ENCODE measurements at regions not wholly inside any gene's neighbourhood (a gene's known extent, or its start where the extent isn't known, plus 50 kb on each side); places are given as distances from the start of the nearest gene placed in this dataset.

DNA sequence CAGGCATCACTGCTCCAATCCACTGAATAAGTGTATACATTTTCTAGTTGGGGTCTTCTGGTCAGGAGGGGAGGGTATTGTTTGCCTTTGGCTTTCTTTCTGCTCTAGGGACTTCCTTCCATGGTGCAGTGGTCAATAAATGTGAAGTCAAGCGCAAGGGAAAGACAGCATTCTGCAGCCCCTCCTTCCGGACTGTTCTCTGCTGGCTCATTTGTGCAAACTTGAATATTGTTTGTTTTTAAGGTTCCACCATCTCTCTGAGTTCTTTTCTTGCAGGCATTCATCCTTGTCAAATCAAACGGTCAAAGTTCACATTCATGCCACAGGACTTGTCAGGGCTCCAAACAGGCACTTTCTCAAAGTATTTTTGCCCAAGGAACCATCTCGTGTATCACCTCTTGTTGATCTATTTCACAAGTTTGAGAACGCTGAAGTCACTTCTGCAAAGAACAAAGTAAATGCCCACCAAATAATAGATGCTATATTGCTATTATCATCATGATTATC is 205.6 kb upstream of the KAZN start:
- WGBS (ENCODE audit: low lambda C conversion rate, missing lambda C conversion rate): 80% methylated on average over 5 of the region's 5 CpGs
- Histone ChIP-seq H3K27ac (no peak overlapping the region), H3K27me3 (no peaks in the 10 kb centered on the region), H3K79me2 (no peaks in the 10 kb centered on the region), H3K9me2 (replicated peaks; ENCODE audit: insufficient read depth) (no peaks in the 10 kb centered on the region), H2AFZ (no peak overlapping the region), H3K9me3 (ENCODE audit: low read depth) (no peaks in the 10 kb centered on the region), H3K4me2 (no peak overlapping the region), H3K4me3 (no peak overlapping the region), H3K36me3 (replicated peaks; ENCODE audit: insufficient read depth, low read depth) (no peaks in the 10 kb centered on the region), H4K20me1 (ENCODE audit: insufficient read depth, poor library complexity, severe bottlenecking) (no peaks in the 10 kb centered on the region), H3K4me1 (ENCODE audit: insufficient read depth) (no peaks in the 10 kb centered on the region)
- no peak for TF ChIP-seq EZH2phosphoT487 (IDR thresholded peaks at IDR 0.05; ENCODE audit: low read depth, severe bottlenecking, unreplicated experiment)
- TF ChIP-seq, protein P1, sequence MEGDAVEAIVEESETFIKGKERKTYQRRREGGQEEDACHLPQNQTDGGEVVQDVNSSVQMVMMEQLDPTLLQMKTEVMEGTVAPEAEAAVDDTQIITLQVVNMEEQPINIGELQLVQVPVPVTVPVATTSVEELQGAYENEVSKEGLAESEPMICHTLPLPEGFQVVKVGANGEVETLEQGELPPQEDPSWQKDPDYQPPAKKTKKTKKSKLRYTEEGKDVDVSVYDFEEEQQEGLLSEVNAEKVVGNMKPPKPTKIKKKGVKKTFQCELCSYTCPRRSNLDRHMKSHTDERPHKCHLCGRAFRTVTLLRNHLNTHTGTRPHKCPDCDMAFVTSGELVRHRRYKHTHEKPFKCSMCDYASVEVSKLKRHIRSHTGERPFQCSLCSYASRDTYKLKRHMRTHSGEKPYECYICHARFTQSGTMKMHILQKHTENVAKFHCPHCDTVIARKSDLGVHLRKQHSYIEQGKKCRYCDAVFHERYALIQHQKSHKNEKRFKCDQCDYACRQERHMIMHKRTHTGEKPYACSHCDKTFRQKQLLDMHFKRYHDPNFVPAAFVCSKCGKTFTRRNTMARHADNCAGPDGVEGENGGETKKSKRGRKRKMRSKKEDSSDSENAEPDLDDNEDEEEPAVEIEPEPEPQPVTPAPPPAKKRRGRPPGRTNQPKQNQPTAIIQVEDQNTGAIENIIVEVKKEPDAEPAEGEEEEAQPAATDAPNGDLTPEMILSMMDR (IDR thresholded peaks at IDR 0.05; ENCODE audit: poor library complexity): no peak
- no peak for TF ChIP-seq EZH2 (IDR thresholded peaks at IDR 0.05; ENCODE audit: borderline replicate concordance)
- no peak for DNase-seq (ENCODE audit: low spot score)

DNA sequence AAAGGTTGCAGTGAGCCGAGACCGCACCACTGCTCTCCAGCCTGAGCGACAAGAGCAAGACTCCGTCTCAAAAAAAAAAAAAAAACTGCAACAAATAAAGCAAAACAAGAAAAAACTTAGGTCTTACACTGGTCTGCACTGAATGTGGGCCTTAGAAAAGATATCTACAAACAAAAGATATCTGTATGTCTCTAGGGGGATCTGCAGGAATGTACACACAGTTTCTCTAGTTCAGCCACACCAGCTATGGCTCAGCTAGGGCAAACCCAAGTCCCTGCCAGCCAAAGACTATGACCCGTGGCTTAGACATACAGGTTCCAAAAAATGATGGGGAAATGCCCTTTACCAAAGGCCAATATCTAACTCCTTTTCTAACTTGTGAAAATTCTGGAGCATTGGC is 202.4 kb upstream of the KAZN start:
- no peak overlapping the region for H3K27ac ChIP-seq
- no peaks in the 10 kb centered on the region for H3K27me3 ChIP-seq
- H3K9me2 ChIP-seq (replicated peaks; ENCODE audit: insufficient read depth): no peaks in the 10 kb centered on the region
- no peak overlapping the region for H2AFZ ChIP-seq
- H3K9me3 ChIP-seq (ENCODE audit: low read depth): no peaks in the 10 kb centered on the region
- H3K36me3 ChIP-seq (replicated peaks; ENCODE audit: insufficient read depth, low read depth): no peaks in the 10 kb centered on the region
- no peak for DNase-seq (ENCODE audit: low spot score)
- no peak overlapping the region for H3K4me3 ChIP-seq
- no peak overlapping the region for H3K4me2 ChIP-seq
- H4K20me1 ChIP-seq (ENCODE audit: insufficient read depth, poor library complexity, severe bottlenecking): no peaks in the 10 kb centered on the region
- WGBS (ENCODE audit: low lambda C conversion rate, missing lambda C conversion rate): 96% methylated on average over 5 of the region's 5 CpGs
- no peaks in the 10 kb centered on the region for H3K79me2 ChIP-seq
- no peak for TF ChIP-seq EZH2 (IDR thresholded peaks at IDR 0.05; ENCODE audit: borderline replicate concordance)
- TF ChIP-seq, protein P1 (IDR thresholded peaks at IDR 0.05; ENCODE audit: poor library complexity): no peak
- TF ChIP-seq EZH2phosphoT487 (IDR thresholded peaks at IDR 0.05; ENCODE audit: low read depth, severe bottlenecking, unreplicated experiment): no peak
- H3K4me1 ChIP-seq (ENCODE audit: insufficient read depth): no peaks in the 10 kb centered on the region

DNA sequence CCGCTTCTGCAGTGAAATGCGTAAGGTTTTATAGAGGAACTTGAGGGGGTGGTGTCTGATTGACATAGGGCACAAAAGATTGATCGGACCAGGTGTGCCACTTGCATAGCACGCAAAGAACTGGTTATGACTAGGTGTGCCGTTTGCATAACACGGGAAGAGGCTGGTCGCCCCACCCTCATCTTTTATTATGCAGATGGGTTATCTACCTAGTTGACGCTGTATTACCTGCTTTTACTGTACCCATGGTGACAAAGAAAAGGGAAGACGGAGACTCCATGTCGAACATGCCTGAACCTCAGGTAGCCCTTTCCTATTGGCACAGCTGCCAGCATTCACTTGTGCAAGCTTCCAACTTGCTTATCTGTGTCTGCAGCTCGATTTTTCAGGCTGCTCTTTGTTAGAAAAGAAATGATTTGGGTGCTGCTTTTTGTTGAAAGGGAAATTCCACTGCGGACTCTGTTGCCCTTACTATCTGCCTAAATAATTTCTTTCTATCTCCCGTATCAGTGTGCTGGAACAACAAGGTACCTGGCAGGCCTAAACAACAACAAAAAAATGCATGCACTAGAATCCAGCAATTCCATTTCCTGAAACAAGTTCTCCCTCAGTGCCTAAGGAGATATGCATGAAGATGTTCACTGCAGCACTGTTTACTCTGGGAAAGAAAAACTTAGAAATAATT is 194.4 kb upstream of the KAZN start:
- 84% methylated on average over 13 of the region's 13 CpGs for WGBS (ENCODE audit: low lambda C conversion rate, missing lambda C conversion rate)
- H3K36me3 ChIP-seq (replicated peaks; ENCODE audit: insufficient read depth, low read depth): no peaks in the 10 kb centered on the region
- H3K4me1 ChIP-seq (ENCODE audit: insufficient read depth): no peaks in the 10 kb centered on the region
- TF ChIP-seq, protein P1 (IDR thresholded peaks at IDR 0.05; ENCODE audit: poor library complexity): no peak
- TF ChIP-seq EZH2phosphoT487 (IDR thresholded peaks at IDR 0.05; ENCODE audit: low read depth, severe bottlenecking, unreplicated experiment) (no peak), EZH2 (IDR thresholded peaks at IDR 0.05; ENCODE audit: borderline replicate concordance) (no peak)
- H3K4me2 ChIP-seq: no peak overlapping the region
- H3K27ac ChIP-seq: no peak overlapping the region
- DNase-seq (ENCODE audit: low spot score): no peak
- no peak overlapping the region for H2AFZ ChIP-seq
- no peaks in the 10 kb centered on the region for H3K9me2 ChIP-seq (replicated peaks; ENCODE audit: insufficient read depth)
- H3K79me2 ChIP-seq: no peaks in the 10 kb centered on the region
- H3K4me3 ChIP-seq: no peak overlapping the region
- no peaks in the 10 kb centered on the region for H4K20me1 ChIP-seq (ENCODE audit: insufficient read depth, poor library complexity, severe bottlenecking)
- H3K27me3 ChIP-seq: no peaks in the 10 kb centered on the region
- no peaks in the 10 kb centered on the region for H3K9me3 ChIP-seq (ENCODE audit: low read depth)

All from hepatocyte (in vitro differentiated cells).